Spinal cord (tissue), 9 donors: ENCODE measurements at regions not wholly inside any gene's neighbourhood (a gene's known extent, or its start where the extent isn't known, plus 50 kb on each side); places are given as distances from the start of the nearest gene placed in this dataset.

Experiments
- DNase-seq, 6 donors: peaks; one replicate each; pipeline versions ENCODE4 v3.0.0 to v3.0.0-alpha.2; 2013 to 2015; ENCODE audit warnings: low spot score in 6 of 6, low read depth in 4 of 6
- H3K27ac ChIP-seq: one replicate; pipeline ENCODE4 v1.5.1; 2013; ENCODE audit warnings: low read depth, low read length, control low read depth
- H3K27me3 ChIP-seq: one replicate; pipeline ENCODE4 v1.6.1; 2013; ENCODE audit warnings: low read length; ENCODE audit not compliant: control insufficient read depth, insufficient read depth
- H3K36me3 ChIP-seq: one replicate; pipeline ENCODE4 v1.6.1; 2013; ENCODE audit warnings: low read length; ENCODE audit not compliant: control insufficient read depth, insufficient read depth
- H3K4me1 ChIP-seq: one replicate; pipeline ENCODE4 v1.6.1; 2013; ENCODE audit warnings: low read length; ENCODE audit not compliant: control insufficient read depth, insufficient read depth
- H3K4me3 ChIP-seq: one replicate; pipeline ENCODE4 v1.5.1; 2013; ENCODE audit warnings: low read depth, low read length, control low read depth
- H3K9me3 ChIP-seq: one replicate; pipeline ENCODE4 v1.6.1; 2013; ENCODE audit warnings: low read length; ENCODE audit not compliant: control insufficient read depth, insufficient read depth
- WGBS: methylation state at CpG from one replicate; pipeline ENCODE4 v1.1.5; 2013; ENCODE audit warnings: missing lambda C conversion rate; ENCODE audit not compliant: insufficient coverage; 5-methylcytosine and 5-hydroxymethylcytosine counted together
- donor health status: healthy.

DNA sequence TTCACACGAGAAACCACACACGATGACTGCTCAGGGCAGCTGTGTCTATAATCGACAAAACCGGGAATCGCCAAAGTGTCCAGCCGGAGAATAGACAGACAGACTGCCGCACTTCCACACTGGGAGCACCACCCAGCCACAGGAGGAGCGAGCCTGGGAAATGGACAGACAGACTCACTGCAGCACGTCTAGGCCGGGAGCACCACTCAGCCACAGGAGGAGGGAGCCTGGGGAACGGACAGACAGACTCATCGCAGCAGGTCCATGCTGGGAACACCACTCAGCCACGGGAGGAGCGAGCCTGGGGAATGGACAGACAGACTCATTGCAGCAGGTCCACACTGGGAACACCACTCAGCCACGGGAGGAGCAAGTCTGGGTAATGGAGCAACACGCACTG, 137.2 kb downstream of the BRD1 start:
- Histone ChIP-seq H3K4me1 (no peaks in the 10 kb centered on the region), H3K27ac (no peak overlapping the region), H3K27me3 (peaks cover 2% of the 10 kb centered on the region), H3K9me3 (peaks cover 1% of the 10 kb centered on the region), H3K4me3 (no peak overlapping the region), H3K36me3 (no peaks in the 10 kb centered on the region)
- 75% methylated on average over 16 of the region's 16 CpGs for WGBS
- no peak for DNase-seq

GRCh38 chr22:49689858-49690257, 137.8 kb downstream of the BRD1 start:
- H3K36me3 ChIP-seq = no peaks in the 10 kb centered on the region
- peaks cover 1% of the 10 kb centered on the region for H3K9me3 ChIP-seq
- no peak overlapping the region for H3K27ac ChIP-seq
- DNase-seq = no peak
- no peak overlapping the region for H3K4me3 ChIP-seq
- 84% methylated on average over 11 of the region's 11 CpGs for WGBS
- peaks cover 2% of the 10 kb centered on the region for H3K27me3 ChIP-seq
- no peaks in the 10 kb centered on the region for H3K4me1 ChIP-seq

DNA sequence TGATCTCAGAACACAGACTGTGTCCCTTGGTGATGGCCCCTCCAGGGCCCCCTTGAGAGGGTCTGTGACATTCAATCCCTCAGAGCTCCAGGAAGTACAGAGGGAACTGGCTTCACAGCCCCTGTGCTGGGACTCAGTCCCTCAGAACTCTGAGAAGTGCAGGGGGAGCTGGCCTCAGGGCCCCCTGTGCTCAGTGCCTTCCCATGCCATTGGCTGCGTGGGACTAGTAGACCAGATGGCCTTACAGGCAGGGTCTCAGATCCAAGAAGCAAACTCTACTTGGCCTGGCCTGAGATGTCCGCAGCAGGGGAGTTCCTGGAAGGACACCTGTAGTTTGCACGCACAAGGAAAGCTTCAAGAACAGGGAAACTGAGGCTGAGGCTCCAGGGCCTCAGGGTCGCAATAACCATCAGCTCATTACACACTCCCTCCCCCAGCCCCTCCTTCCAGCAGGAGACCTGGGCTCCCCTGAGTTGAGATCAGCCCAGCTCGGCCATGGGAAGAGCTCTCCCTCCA, 138.4 kb downstream of the BRD1 start:
- Histone ChIP-seq H3K27ac (no peak overlapping the region), H3K9me3 (peaks cover 1% of the 10 kb centered on the region), H3K4me1 (no peaks in the 10 kb centered on the region), H3K4me3 (no peak overlapping the region), H3K27me3 (peaks cover 2% of the 10 kb centered on the region), H3K36me3 (no peaks in the 10 kb centered on the region)
- 77% methylated on average over 5 of the region's 5 CpGs for WGBS
- DNase-seq = no peak

GRCh38 chr22:49688516-49689254, 139.0 kb downstream of the BRD1 start:
- H3K4me3 ChIP-seq = no peak overlapping the region
- peaks cover 2% of the 10 kb centered on the region for H3K27me3 ChIP-seq
- H3K36me3 ChIP-seq = no peaks in the 10 kb centered on the region
- no peaks in the 10 kb centered on the region for H3K4me1 ChIP-seq
- peaks cover 1% of the 10 kb centered on the region for H3K9me3 ChIP-seq
- no peak overlapping the region for H3K27ac ChIP-seq
- 77% methylated on average over 19 of the region's 20 CpGs for WGBS
- no peak for DNase-seq

- 84% methylated on average over 23 of the region's 24 CpGs for WGBS
- peaks cover 2% of the 10 kb centered on the region for H3K27me3 ChIP-seq
- no peak overlapping the region for H3K27ac ChIP-seq
- DNase-seq = no peak
- H3K4me3 ChIP-seq = no peak overlapping the region
- H3K9me3 ChIP-seq = peaks cover 1% of the 10 kb centered on the region
- H3K4me1 ChIP-seq = no peaks in the 10 kb centered on the region
- H3K36me3 ChIP-seq = no peaks in the 10 kb centered on the region
These were observed 139.7 kb downstream of the BRD1 start for GRCh38 chr22:49687786-49688515.

GRCh38 chr22:49687333-49687732, 140.3 kb downstream of the BRD1 start:
- peaks cover 1% of the 10 kb centered on the region for H3K9me3 ChIP-seq
- H3K4me1 ChIP-seq = no peaks in the 10 kb centered on the region
- H3K36me3 ChIP-seq = no peaks in the 10 kb centered on the region
- no peak overlapping the region for H3K4me3 ChIP-seq
- H3K27me3 ChIP-seq = peaks cover 2% of the 10 kb centered on the region
- 29% methylated on average over 3 of the region's 3 CpGs for WGBS
- no peak overlapping the region for H3K27ac ChIP-seq
- no peak for DNase-seq

DNA sequence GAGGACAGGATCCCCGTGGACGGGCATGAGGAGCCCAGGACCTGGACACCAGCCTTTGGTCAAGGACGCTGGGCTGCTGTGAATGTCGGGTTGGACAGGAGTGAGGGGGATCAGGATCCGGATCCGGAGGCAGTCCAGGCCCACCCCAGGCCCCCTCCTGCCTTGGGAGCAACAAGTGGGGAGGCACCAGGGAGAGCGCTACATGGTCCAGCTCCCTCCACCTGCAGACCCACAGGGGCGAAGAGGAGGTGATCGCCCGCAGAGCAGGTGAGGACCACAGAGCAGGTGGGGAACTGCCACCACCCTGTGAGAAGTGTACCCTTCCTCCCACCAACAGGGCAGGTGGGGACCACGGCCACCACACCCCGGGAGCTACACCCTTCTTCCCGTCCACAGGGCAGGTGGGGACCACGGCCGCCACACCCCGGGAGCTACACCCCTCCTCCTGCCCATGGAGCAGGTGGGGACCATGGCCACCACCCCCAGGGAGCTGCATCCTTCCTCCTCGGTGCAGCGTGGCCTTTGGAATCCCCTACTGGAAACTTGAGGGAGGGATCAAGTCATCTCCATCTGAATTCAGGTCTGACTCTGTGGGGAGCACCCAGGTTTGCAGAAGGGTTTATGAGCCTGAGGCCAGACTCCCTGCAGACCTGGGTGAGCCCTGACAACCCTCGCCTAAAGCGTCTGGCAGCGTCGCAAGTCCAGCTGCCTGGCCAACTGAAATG, 141.0 kb downstream of the BRD1 start:
- WGBS = 81% methylated on average over 13 of the region's 22 CpGs
- DNase-seq = no peak

DNA sequence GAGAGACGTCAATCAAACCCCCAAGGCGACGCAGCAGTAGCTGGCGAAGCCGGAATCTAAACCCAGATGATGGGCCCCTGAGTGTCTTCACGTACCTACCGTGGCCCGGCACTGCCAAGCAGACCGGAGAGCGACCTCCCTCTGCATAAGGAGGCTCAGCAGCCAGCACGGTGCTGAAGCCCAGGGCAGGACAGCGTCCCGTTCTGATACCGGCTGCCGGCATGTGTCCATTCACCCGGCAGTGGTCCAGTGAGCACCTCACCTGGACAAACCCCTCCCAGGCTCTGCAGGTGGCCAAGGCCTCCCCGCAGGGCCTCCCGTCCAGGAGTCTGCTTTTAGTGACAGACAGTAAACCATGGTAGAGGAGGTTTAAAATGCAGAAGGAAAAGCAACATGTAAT, 142.0 kb downstream of the BRD1 start:
- Histone ChIP-seq H3K27me3 (peaks cover 2% of the 10 kb centered on the region), H3K4me1 (no peaks in the 10 kb centered on the region), H3K9me3 (no peaks in the 10 kb centered on the region), H3K4me3 (no peak overlapping the region), H3K36me3 (no peaks in the 10 kb centered on the region), H3K27ac (no peak overlapping the region)
- no peak for DNase-seq
- WGBS = 81% methylated on average over 15 of the region's 18 CpGs

More for the DNA sequence above, 141.0 kb downstream of the BRD1 start:
- Histone ChIP-seq H3K36me3 (no peaks in the 10 kb centered on the region), H3K27ac (no peak overlapping the region), H3K9me3 (peaks cover 1% of the 10 kb centered on the region), H3K4me3 (no peak overlapping the region), H3K4me1 (no peaks in the 10 kb centered on the region), H3K27me3 (peaks cover 2% of the 10 kb centered on the region)

- no peaks in the 10 kb centered on the region for H3K4me1 ChIP-seq
- H3K36me3 ChIP-seq = no peaks in the 10 kb centered on the region
- H3K4me3 ChIP-seq = no peak overlapping the region
- H3K27me3 ChIP-seq = peaks cover 2% of the 10 kb centered on the region
- H3K9me3 ChIP-seq = no peaks in the 10 kb centered on the region
- WGBS = 90% methylated on average over 9 of the region's 9 CpGs
- no peak for DNase-seq
- H3K27ac ChIP-seq = no peak overlapping the region
These were observed 142.6 kb downstream of the BRD1 start for GRCh38 chr22:49685116-49685515.
